ENCODE measurements at regions not wholly inside any gene's neighbourhood (a gene's known extent, or its start where the extent isn't known, plus 50 kb on each side); places are given as distances from the start of the nearest gene placed in this dataset.

DNA sequence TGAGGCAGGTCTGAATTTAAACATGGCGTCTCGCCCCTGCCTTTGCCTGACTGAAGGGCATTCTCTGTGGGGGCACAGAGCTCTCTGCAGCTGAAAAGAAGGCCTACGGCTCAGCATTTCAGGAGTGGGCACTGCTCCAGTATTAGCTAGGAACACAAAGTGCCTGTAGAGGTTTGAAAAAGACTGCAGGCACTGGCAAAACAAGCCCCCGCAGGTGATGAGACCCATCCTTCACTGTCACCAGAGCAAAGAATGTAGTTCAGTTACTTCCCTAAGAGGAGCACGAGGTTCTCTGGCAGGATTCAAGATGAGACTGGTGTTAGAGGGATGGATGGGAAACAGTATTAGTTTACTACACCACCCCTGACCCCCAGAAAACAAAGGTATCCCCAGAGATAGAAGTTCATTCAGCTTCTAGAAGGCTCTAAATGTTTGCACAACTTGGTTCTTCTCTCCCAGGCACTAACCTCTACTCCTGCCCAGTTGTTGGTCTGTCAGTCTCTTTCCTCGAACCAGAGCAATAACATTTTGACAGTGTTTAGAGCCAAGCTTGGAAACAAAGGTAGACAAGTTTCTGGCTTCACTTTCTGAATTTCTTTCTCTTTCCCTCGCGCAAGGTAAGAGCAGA is 101.9 kb upstream of the KCNE2 start:
- TF ChIP-seq, protein P1, sequence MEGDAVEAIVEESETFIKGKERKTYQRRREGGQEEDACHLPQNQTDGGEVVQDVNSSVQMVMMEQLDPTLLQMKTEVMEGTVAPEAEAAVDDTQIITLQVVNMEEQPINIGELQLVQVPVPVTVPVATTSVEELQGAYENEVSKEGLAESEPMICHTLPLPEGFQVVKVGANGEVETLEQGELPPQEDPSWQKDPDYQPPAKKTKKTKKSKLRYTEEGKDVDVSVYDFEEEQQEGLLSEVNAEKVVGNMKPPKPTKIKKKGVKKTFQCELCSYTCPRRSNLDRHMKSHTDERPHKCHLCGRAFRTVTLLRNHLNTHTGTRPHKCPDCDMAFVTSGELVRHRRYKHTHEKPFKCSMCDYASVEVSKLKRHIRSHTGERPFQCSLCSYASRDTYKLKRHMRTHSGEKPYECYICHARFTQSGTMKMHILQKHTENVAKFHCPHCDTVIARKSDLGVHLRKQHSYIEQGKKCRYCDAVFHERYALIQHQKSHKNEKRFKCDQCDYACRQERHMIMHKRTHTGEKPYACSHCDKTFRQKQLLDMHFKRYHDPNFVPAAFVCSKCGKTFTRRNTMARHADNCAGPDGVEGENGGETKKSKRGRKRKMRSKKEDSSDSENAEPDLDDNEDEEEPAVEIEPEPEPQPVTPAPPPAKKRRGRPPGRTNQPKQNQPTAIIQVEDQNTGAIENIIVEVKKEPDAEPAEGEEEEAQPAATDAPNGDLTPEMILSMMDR (IDR thresholded peaks at IDR 0.05): no peak
- TF ChIP-seq POLR2A (IDR thresholded peaks at IDR 0.05): no peak

All from prostate gland (tissue), 2 donors.